HG02759 (cell line): ENCODE measurements at regions not wholly inside any gene's neighbourhood (a gene's known extent, or its start where the extent isn't known, plus 50 kb on each side); places are given as distances from the start of the nearest gene placed in this dataset.
"Not testable (repeated sequence)": the region's sequence is repeated elsewhere in the genome, so short reads cannot be mapped to it uniquely, and the experiment has no call there.

Source experiments
- ATAC-seq: cut with Tn5 transposase; IDR thresholded peaks from one replicate; pipeline ENCODE4 v1.9.1; 2021; ENCODE audit warnings: mild to moderate bottlenecking, moderate library complexity; ENCODE audit not compliant: unreplicated experiment

- ATAC-seq: no peak
Measured at GRCh38 chr6:91994787-91995186, 1407.9 kb upstream of the MAP3K7 start.

GRCh38 chr6:91982559-91982958, 1395.7 kb upstream of the MAP3K7 start:
- no peak for ATAC-seq

GRCh38 chr6:91976797-91977196, 1389.9 kb upstream of the MAP3K7 start:
- ATAC-seq: no peak

- no peak for ATAC-seq
Measured at GRCh38 chr6:91970700-91971099, 1383.8 kb upstream of the MAP3K7 start.

GRCh38 chr6:91965872-91966271, 1379.0 kb upstream of the MAP3K7 start:
- ATAC-seq: no peak

GRCh38 chr6:91961671-91962070, 1374.8 kb upstream of the MAP3K7 start:
- ATAC-seq: no peak

- ATAC-seq: no peak
Measured at GRCh38 chr6:91961236-91961635, 1374.4 kb upstream of the MAP3K7 start.

GRCh38 chr6:91941838-91942237, 1355.0 kb upstream of the MAP3K7 start:
- no peak for ATAC-seq

GRCh38 chr6:91940801-91941200, 1353.9 kb upstream of the MAP3K7 start:
- ATAC-seq: no peak

- no peak for ATAC-seq
Measured at GRCh38 chr6:91926827-91927226, 1340.0 kb upstream of the MAP3K7 start.

GRCh38 chr6:91926361-91926760, 1339.5 kb upstream of the MAP3K7 start:
- no peak for ATAC-seq

- ATAC-seq: no peak
Measured at GRCh38 chr6:91911945-91912344, 1325.1 kb upstream of the MAP3K7 start.

- ATAC-seq: no peak
Measured at GRCh38 chr6:91904586-91905164, 1317.8 kb upstream of the MAP3K7 start.

GRCh38 chr6:91895599-91896285, 1308.9 kb upstream of the MAP3K7 start:
- ATAC-seq: no peak

- ATAC-seq: no peak
Measured at GRCh38 chr6:91886183-91886795, 1299.4 kb upstream of the MAP3K7 start.

- not testable (repeated sequence) for ATAC-seq
Measured at GRCh38 chr6:91881791-91882190, 1294.9 kb upstream of the MAP3K7 start.

- no peak for ATAC-seq
Measured at GRCh38 chr6:91879386-91879995, 1292.6 kb upstream of the MAP3K7 start.

GRCh38 chr6:91877994-91878393, 1291.1 kb upstream of the MAP3K7 start:
- no peak for ATAC-seq

GRCh38 chr6:91874971-91875370, 1288.1 kb upstream of the MAP3K7 start:
- no peak for ATAC-seq

- ATAC-seq: no peak
Measured at GRCh38 chr6:91868539-91869202, 1281.8 kb upstream of the MAP3K7 start.

- no peak for ATAC-seq
Measured at GRCh38 chr6:91865889-91866288, 1279.0 kb upstream of the MAP3K7 start.
